ENCODE measurements at regions not wholly inside any gene's neighbourhood (a gene's known extent, or its start where the extent isn't known, plus 50 kb on each side); places are given as distances from the start of the nearest gene placed in this dataset.

DNA sequence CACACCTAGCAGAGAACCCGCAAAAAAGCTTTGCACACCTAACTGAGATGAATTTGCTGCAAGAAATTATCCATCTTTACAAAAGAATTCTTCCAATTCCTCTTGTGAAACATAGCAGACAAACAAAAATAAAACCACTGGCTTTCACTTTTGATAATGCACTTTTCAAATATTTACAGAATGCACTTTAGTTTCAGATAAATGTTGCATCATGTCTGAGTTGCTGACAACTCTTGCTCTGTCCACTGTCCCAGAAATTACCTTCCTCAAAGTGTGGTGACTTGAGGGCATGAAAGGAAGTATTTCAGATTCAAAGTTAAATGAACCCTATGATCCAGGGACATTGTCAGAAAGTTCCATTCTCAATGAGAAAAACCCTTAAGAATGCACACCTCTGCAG is 256.2 kb upstream of the PARD3B start:
- Histone ChIP-seq H3K9me2 (ENCODE audit: insufficient read depth) (no peaks in the 10 kb centered on the region), H3K9ac (ENCODE audit: low read length) (no peak overlapping the region), H3K4me3 (replicated peaks in 1 of 2; ENCODE audit: low read depth in 1 of 2, low read length in 2 of 2) (no peak overlapping the region), H3K27ac (ENCODE audit: low read depth, low read length) (no peak overlapping the region), H3K36me3 (ENCODE audit: control insufficient read depth in 1 of 2, insufficient read depth in 2 of 2, low read length in 2 of 2) (no peaks in the 10 kb centered on the region), H3K4me1 (ENCODE audit: control insufficient read depth in 1 of 2, insufficient read depth in 2 of 2, low read length in 2 of 2) (no peaks in the 10 kb centered on the region), H3K4me2 (ENCODE audit: low read length) (no peak overlapping the region), H3K27me3 (ENCODE audit: insufficient read depth, low read length) (peaks cover 23% of the 10 kb centered on the region), H2AFZ (ENCODE audit: low read depth, low read length, poor library complexity, severe bottlenecking) (no peak overlapping the region), H3K9me3 (ENCODE audit: control insufficient read depth in 1 of 2, insufficient read depth in 1 of 2, low read depth in 1 of 2, low read length in 2 of 2) (no peaks in the 10 kb centered on the region), H3K79me2 (ENCODE audit: insufficient read depth, low read length) (no peaks in the 10 kb centered on the region), H4K20me1 (ENCODE audit: insufficient read depth) (no peaks in the 10 kb centered on the region)
- ATAC-seq = no peak
- DNase-seq (ENCODE audit: low read depth, low spot score) = no peak
- BruUV-seq (replicated peaks) = no TSS peak
- ChIA-PET CTCF (no interaction called here), RAD21 (ENCODE audit: low non-redundant PET in 1 of 2, low total read pairs in 2 of 2, uncharacterized antibody in 2 of 2, unreplicated experiment in 2 of 2) (no interaction called here), POLR2A (no interaction called here)
- no peak for TF ChIP-seq SIN3A (IDR thresholded peaks at IDR 0.05; ENCODE audit: low read depth)
- no peak for TF ChIP-seq ZNF274 (IDR thresholded peaks at IDR 0.05; ENCODE audit: low read depth, low read length)
- TF ChIP-seq EZH2phosphoT487 (IDR thresholded peaks at IDR 0.05; ENCODE audit: borderline replicate concordance) = no peak
- intact Hi-C loops (cut with micrococcal nuclease) = no loop called here

DNA sequence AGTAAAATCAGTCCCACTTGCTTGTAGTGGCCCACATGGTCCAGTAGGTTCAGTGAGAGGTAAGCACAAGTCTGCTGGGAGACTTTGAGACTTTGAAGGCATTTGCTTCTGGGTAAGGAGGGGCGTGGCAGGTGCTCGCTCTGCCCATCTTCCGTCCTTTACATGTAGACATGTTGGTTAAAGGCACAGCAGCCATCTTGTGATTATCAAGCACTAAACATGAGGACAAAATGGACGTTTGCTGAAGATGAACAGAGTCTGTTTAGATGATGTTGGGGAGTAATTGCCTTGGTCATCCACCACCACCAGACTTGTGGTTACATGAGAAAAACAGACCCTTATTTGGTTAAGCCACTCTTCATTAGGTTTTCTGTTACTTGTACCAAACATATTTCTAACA is 252.8 kb upstream of the PARD3B start:
- RAD21 ChIA-PET (ENCODE audit: low non-redundant PET in 1 of 2, low total read pairs in 2 of 2, uncharacterized antibody in 2 of 2, unreplicated experiment in 2 of 2) = no interaction called here
- DNase-seq (ENCODE audit: low read depth, low spot score) (no peak), ATAC-seq (no peak)
- peak; percentile 73 for TF ChIP-seq YY1 (IDR thresholded peaks at IDR 0.05; ENCODE audit: extremely low read depth, insufficient replicate concordance, low read depth, low read length)
- TF ChIP-seq, protein P1, sequence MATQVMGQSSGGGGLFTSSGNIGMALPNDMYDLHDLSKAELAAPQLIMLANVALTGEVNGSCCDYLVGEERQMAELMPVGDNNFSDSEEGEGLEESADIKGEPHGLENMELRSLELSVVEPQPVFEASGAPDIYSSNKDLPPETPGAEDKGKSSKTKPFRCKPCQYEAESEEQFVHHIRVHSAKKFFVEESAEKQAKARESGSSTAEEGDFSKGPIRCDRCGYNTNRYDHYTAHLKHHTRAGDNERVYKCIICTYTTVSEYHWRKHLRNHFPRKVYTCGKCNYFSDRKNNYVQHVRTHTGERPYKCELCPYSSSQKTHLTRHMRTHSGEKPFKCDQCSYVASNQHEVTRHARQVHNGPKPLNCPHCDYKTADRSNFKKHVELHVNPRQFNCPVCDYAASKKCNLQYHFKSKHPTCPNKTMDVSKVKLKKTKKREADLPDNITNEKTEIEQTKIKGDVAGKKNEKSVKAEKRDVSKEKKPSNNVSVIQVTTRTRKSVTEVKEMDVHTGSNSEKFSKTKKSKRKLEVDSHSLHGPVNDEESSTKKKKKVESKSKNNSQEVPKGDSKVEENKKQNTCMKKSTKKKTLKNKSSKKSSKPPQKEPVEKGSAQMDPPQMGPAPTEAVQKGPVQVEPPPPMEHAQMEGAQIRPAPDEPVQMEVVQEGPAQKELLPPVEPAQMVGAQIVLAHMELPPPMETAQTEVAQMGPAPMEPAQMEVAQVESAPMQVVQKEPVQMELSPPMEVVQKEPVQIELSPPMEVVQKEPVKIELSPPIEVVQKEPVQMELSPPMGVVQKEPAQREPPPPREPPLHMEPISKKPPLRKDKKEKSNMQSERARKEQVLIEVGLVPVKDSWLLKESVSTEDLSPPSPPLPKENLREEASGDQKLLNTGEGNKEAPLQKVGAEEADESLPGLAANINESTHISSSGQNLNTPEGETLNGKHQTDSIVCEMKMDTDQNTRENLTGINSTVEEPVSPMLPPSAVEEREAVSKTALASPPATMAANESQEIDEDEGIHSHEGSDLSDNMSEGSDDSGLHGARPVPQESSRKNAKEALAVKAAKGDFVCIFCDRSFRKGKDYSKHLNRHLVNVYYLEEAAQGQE (IDR thresholded peaks at IDR 0.05; ENCODE audit: low read depth) = no peak
- POLR2A ChIA-PET = no interaction called here
- Histone ChIP-seq H3K9me2 (ENCODE audit: insufficient read depth) (no peaks in the 10 kb centered on the region), H3K27me3 (ENCODE audit: insufficient read depth, low read length) (peaks cover 23% of the 10 kb centered on the region; the same call in 1 of the 2 replicates), H3K9ac (ENCODE audit: low read length) (no peak overlapping the region), H3K79me2 (ENCODE audit: insufficient read depth, low read length) (no peaks in the 10 kb centered on the region), H3K4me2 (ENCODE audit: low read length) (no peak overlapping the region), H2AFZ (ENCODE audit: low read depth, low read length, poor library complexity, severe bottlenecking) (no peak overlapping the region), H3K4me3 (replicated peaks in 1 of 2; ENCODE audit: low read depth in 1 of 2, low read length in 2 of 2) (no peak overlapping the region), H3K27ac (ENCODE audit: low read depth, low read length) (no peak overlapping the region), H3K9me3 (ENCODE audit: control insufficient read depth in 1 of 2, insufficient read depth in 1 of 2, low read depth in 1 of 2, low read length in 2 of 2) (no peaks in the 10 kb centered on the region), H4K20me1 (ENCODE audit: insufficient read depth) (no peaks in the 10 kb centered on the region), H3K36me3 (ENCODE audit: control insufficient read depth in 1 of 2, insufficient read depth in 2 of 2, low read length in 2 of 2) (no peaks in the 10 kb centered on the region), H3K4me1 (ENCODE audit: control insufficient read depth in 1 of 2, insufficient read depth in 2 of 2, low read length in 2 of 2) (no peaks in the 10 kb centered on the region)
- CTCF ChIA-PET = no interaction called here
- BruUV-seq (replicated peaks) = no TSS peak
- intact Hi-C loops (cut with micrococcal nuclease) = no loop called here
